NCI-H748 (cell line): ENCODE measurements at regions not wholly inside any gene's neighbourhood (a gene's known extent, or its start where the extent isn't known, plus 50 kb on each side); places are given as distances from the start of the nearest gene placed in this dataset.
A peak's percentile ranks its signal among the peaks of the same experiment; 100 is the strongest.

Experiments
- DNase-seq: peaks from one replicate; lab custom pipeline; 2025; ENCODE audit not compliant: unreplicated experiment; lab: John Stamatoyannopoulos, UW

GRCh38 chr7:157481389-157481788 lies 144.6 kb downstream of the DNAJB6 start:
- no peak for DNase-seq

- no peak for DNase-seq
Measured at GRCh38 chr7:157482025-157482424, 145.2 kb downstream of the DNAJB6 start.

DNA sequence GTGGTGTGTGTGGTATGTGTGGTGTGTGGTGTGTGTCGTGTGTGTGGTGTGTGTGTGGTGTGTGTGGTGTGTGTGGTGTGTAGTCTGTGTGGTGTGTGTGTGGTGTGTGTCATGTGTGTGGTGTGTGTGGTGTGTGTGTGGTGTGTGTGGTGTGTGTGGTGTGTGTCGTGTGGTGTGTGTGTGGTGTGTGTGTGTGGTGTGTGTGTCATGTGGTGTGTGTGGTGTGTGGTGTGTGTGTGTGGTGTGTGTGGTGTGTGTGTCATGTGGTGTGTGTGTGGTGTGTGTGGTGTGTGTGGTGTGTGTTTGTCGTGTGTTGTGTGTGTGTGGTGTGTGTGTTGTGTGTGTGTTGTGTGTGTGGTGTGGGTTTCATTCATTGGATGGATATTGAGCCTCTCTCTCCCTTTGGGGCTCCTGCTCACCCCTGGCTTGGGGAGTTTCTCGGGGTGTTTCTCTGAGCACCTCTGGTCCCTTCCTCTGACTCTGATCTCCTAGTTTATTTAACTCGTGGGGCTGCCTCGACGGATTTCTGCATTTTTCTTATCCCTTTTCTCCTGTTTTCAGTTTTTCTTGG lies 145.8 kb downstream of the DNAJB6 start:
- no peak for DNase-seq

DNA sequence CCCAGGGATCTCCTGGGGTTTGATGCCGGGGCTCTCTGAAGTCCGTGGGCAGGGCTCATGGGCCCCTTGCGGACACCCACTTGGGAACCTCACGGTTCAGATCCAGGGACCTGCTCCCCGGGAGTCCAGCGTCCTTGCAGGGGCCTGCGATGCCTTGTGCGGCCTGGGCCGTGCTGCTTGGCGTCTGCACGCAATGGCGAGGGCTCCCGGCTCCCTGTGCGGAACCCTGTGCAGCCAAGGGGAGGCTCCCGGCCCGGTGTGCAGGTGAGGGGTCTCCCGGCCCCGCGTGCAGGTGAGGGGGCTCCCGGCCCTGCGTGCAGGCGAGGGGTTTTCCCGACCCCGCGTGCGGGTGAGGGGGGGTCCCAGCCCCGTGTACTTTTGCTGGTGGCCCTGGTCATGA lies 146.7 kb downstream of the DNAJB6 start:
- DNase-seq = no peak

DNA sequence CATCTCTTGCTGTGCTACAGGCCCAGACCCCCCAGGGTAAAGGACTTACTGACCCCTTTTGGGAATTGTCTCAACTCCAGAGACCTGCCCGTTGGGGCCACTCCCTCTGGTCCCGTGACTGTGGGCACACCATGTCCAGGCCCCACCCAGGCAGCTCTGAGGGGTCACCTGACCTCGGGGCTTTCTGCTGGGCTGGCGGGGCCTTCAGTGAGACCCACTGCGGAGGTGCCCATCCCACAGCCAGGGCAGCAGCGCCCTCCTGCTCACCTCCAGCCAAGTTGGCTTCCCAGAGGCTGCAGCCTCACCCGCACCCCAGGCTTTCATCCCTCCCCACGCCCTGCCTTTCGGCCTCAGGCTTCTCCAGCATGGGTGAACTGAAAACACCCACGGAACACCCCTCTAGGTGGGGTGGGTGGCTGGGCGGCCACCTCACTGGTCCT lies 147.2 kb downstream of the DNAJB6 start:
- no peak for DNase-seq

DNA sequence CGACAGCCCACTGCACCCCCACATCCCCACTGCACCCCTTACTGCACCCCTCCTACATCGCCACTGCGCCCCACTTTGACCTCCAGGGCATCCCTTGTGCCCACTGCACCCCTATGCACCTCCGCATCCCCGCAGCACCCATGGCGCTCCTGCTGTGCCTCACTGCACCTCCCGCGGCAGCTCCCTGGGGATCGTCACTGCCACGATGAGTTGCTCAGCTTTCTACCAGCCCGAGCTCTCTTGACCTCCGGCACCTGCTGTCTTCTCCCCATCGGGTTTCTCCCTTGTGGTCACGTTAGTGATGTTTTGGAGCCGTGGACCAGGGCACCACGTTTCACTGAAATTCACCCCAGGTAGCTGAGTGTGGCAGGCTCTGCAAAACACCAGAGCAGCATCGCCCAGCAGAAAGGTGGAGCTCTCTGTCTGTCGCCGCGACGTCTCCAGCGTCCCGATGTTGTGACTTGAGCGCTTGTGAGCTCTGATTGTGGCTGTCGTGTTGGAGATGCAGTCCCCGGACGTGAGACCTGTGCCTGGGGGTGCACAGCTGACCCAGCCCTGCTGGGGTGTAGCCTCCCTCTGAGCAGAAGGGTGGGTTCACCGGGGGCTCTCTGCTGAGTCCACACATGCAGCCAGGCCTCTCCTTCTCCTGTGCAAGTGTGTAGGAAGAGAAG lies 147.7 kb downstream of the DNAJB6 start:
- no peak for DNase-seq

GRCh38 chr7:157485361-157485831 lies 148.6 kb downstream of the DNAJB6 start:
- DNase-seq = no peak

DNA sequence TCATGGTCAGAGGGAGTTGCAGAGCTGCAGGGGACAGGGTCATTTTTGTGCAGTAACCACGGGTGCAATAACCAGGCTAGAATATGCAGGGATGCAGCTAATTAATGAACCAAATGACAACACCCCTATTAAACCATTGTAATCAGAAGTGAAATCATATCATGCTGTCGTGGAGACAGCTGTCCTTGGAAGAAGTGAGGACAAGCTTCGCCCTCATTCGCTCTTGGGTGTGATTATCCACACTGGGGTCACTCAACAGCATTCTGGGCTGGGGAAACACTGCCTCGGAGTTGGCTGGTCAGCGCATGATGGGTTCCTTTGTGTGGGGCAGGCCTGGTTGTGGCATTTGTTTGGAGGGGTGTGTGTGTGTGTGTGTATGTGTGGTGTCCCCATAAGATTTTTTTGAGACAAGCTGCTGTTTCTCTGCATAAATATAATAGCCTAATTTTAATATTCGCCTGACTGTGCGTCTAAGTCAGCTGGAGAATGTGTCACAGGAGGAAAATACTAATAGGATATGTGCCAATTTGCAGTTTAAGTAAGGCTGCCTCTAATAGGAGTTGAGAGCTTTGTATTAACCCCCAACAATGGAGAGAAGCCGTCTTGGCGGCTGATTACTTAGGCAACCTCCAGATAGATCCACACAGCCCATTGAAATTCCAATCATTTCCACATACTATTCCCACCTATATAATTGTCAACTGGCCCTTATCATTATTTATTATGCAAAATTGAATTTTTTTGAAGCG lies 149.4 kb downstream of the DNAJB6 start:
- peak; percentile 23 for DNase-seq

- DNase-seq = no peak
Measured at GRCh38 chr7:157487046-157487770, 150.4 kb downstream of the DNAJB6 start.

- peak; percentile 79 for DNase-seq
Measured at GRCh38 chr7:157488281-157488680, 151.5 kb downstream of the DNAJB6 start.

DNA sequence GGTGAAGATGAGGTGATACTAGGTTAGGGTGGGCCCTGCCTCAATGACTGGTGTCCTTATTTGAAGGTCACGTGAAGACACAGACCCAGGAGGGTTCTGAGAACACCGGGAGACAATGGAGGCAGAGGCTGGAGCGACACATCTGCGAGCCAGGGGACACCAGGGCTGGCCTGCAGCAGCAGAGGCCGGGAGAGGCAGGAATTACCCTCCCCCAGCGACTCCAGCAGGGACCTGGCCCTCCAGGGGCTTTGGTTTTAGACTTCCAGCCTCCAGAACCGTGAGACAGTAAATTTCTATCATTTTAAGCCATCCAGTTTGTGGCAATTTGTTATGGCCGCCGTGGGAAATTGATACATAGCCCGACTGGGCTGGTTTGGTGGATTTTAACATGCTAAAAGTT lies 152.2 kb downstream of the DNAJB6 start:
- no peak for DNase-seq
